GM18502 (cell line): ENCODE measurements at regions not wholly inside any gene's neighbourhood (a gene's known extent, or its start where the extent isn't known, plus 50 kb on each side); places are given as distances from the start of the nearest gene placed in this dataset.

Experiments used
- ATAC-seq: cut with Tn5 transposase; IDR thresholded peaks from one replicate; pipeline ENCODE4 v1.9.1; 2021; ENCODE audit warnings: mild to moderate bottlenecking; ENCODE audit not compliant: unreplicated experiment, poor library complexity

DNA sequence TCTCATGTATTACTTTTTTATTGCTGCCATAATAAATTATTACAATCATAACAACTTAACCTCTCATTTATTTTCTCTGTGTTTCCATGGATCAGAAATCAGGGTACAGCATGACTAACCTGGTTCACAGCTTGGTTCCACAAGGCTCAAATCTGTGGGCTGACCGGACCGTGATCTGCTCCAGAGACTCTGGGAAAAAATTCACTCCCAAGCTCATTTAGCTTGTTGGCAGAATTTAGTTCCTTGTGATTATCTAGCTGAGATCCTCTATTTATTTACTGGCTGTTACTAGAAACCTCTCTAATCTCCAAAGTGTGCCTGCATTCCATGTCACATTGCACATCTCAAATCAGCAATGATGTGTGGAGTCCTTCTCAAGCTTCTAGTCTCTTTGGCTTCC is 386.6 kb downstream of the DIPK2A start:
- ATAC-seq = no peak

DNA sequence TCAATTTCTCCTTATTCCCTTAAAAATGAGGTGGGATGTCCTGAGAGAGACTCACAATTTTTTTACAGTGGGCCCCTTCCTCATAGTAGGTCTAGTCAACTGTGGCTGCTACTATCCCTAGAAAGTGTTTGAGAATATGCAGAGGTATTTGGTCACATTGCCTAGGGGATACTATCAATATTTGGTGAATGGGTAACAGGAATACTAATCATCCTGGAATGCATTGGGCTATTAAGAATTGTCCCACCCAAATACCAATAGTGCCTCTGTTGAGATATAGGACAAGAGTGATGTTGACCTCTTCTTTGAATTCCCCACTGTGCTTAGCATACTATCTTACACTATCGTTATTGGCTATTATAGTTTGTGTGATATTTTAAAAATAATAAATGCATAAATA is 389.4 kb downstream of the DIPK2A start:
- no peak for ATAC-seq

DNA sequence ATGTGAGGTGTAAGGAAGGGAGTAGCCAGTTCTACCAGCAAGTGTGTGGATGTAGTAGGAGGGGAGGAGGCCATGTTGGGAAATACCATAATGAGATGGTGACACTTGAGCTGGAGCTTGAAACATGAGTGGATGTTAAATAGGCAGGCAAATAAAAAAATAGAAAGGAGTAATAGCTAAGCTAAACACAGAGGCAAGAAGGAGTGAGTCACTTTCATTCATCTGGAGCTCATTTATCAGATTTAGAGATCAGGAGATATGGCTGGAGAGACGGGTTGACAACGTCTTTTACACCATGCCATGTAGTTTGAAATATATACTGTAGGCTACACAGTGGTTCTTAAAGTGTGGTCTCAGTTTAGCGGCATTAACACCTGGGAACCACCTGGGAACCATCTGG is 390.5 kb downstream of the DIPK2A start:
- ATAC-seq = no peak

DNA sequence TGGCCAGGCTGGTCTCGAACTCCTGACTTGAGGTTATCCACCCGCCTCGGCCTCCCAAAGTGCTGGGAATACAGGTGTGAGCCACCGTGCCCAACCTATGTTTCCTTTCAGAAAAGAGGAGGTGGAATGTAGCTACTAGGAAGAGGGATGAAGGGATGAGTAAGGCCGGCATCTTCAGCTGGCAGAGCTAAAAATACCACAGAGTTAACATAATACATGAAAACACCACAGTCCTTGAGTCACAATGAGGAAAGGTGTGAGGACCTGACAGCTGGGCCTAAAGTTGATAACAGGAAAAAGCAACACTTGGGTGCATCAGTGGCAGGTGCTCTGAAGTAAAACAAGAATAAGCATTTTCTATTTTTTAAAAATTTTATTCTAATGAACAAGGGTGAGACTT is 392.2 kb downstream of the DIPK2A start:
- ATAC-seq = no peak

DNA sequence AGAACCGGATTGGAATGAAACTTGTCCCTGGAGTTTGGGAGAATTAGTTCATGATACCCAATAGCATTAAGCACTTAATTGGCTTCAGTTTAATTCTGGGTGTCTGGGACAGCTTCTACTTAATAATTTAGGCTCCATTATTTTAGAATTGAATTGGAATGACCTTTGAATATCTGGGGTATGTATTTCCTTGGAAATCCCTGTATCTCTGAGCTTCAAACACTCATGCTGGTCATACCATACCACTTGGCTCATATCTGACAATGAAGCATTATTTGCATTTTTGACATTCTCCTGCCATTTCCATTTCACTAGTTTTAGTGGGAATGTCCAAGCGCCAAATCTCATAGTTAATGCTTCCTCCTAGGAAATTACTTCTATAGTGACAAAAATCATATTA is 393.1 kb downstream of the DIPK2A start:
- ATAC-seq = no peak

DNA sequence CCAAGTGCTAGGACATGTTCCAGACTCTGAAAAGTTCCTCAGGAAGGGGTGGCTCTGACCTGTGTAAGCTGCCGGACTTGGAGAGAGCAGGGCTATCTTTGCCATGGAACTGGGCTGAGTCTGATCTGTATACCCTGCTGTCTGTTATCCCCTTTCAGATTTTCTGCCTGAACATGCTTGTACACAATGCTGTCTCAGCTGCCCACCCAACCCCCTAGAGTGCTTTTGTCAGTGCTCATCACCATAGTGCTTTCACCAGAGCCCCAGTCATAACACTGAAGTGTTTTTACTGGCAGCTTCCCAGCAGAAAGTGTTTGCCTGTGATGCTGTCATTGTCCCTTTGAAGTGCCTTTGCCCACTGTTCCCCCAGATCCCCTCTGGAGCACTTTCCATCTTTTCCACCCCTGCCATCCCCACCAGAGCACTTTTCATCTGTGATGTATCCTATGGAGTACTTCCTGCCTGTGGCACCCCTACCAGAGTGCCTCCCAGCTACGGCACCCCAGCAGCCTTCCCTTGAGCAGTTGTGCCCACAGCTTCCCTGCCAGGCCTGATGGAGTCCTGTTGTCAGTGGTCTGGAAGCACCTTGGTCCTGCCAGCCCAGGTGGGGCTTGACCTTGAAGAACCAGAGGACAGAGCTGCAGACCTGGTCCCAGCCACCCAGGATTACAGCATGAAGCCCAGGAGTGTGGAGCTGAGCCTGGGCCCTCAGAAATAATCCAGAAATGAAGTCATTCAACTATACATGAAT is 397.7 kb downstream of the DIPK2A start:
- ATAC-seq = no peak

DNA sequence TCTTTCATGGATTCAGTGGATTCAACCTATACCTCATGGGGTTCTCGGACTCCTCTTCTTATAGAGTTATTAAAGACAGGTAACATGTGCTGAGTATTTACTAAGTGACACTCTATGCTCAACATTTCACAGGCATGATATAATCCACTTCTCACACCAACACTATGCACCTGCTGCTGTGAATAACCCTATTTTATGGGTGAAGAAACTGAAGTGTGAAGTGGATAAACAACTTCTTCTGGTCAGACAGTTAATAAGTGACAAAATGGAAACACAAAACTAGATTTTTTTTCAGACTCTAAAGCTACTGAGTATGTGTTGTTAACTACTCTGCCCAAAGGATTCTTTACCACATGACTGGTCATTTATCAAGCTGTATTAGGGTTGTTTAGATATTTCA is 403.5 kb downstream of the DIPK2A start:
- ATAC-seq = no peak

DNA sequence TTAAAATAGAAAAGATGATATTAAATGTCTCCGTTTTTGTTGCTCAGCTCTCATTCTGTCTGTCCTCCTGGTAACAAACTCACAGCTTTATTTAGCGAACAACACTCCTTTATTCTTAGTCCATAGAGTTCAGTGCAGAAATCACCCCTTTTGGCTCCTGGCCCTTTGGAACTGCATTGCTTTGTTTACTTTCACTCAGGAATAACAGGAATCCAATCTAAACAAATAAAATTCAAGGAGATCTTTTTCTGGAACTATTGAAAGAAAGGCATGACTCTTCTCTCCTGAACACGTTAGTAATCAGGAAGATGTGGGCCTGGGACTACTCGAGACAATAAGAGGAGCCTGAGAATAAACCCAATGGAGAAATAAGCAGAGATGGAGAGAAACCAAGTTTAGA is 409.2 kb downstream of the DIPK2A start:
- ATAC-seq = no peak

DNA sequence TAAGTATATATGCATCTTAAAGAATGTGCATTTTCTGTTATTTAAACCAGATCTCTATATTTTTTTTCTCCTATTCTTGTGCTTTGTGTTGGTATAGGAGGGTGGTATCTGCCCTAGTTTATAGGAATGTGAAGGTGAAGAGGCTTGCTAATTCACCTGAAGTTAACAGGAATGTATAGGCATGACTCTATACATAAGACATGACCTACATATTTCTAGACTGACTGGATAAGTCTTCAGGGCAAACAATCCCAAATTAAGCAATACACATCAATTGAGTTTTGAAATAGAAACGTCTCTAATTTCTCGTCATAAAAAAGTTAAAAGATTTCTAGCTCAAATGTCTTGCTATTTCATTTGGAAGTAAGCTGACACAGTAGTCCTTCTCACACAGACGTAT is 410.0 kb downstream of the DIPK2A start:
- no peak for ATAC-seq

DNA sequence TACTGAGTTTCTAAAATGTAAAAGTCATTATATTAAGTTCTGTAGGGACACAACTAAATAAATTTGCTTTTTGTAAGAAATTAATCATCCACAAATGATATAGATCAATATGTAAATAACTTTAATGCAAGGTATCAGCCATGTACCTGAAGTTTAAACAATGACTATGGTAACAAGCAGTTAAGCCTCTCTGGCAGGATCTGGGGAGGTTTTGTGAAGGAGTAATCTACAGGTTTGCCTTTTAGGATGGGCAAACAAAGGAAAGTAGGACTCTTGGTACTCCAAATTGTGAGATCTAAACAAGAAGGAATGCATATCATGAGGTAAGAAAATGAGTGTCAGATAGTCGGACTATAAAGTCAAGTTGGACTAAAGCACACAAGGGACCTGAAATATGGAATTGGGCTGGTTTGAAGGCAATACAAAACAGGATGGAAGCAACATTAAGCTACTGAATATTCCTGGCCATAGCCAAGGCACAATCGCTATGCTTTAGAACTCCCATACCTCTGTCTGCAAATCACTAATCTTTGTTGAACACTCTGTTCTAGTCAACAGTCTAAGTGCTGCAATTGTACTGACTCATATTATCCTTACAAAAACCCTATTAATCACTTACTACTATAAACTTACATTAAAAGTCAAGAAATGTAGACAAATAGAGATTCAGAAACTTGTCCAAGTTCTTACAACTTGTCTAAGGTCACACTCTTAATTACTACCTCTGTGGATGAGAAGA is 412.8 kb downstream of the DIPK2A start:
- no peak for ATAC-seq

DNA sequence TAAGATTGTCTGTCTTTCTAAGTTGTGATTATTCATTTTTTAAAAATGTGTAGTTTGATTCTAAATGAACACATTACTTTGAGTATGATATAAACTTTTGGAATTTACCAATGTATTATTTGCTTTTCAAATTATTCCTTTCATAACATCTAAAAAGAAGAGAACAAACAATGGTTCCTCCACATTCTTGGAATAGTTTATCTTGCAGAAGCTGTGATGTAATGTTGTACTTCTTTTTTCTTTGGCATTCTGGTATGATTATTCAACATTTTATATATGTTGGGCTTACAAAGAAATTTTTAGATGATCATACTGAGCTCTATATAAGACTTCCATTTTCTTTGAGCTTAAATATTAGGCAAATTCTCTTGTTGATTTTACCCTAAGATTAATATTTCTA is 419.2 kb downstream of the DIPK2A start:
- no peak for ATAC-seq

DNA sequence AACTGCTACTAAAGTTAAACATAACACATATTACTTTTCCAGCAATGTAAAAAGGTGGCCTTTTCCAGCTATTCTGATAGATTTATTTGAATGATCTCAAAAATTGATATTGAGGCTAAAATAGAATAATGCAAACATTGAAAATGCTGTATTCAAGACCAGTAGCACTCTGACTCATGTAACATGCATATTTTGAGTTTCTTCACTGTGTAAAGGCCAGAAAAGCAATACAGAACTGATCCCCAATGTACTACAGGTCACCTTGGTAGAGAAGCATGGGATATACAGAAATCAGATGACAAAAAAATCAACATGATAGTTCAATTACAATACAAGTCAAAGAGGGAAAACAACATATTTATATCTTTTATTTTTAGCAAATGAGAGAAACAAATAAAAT is 419.6 kb downstream of the DIPK2A start:
- no peak for ATAC-seq

DNA sequence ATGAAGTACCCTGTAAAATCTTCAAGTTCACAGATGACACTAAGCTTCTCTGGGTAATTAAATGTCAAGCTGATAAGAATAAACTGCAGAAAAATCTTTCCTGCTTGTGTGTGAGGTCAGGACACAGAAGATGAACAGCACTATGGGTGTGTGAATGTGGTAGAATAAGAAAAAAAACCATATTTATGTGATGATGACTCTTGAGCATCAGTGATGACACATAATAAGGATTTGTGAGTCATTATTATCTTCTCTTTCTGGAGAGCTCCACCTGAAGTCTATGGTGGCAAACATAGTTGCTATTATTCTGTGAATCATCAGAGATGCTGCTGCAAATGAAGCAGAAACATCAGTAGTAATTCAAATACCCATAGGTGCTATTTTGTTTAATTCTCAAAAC is 422.4 kb downstream of the DIPK2A start:
- no peak for ATAC-seq

DNA sequence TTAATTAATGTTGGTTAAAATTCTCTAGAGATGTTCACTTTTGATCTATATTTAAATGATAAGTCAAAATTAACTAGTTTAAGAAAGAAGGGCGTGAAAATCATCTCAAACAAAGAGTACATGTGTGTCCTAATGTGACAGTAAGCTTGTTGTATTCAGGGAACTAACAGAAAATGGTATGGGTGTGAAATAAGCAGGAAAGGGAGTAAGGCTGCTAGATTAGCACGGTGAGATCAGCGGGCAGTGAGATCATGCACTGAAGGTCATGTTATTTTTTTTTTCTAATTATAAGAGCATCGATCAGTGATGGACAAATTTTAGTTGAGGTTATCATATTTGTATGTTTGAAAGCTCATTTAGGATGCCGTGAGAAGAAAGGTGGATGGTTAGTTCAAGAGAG is 430.8 kb downstream of the DIPK2A start:
- ATAC-seq = no peak

DNA sequence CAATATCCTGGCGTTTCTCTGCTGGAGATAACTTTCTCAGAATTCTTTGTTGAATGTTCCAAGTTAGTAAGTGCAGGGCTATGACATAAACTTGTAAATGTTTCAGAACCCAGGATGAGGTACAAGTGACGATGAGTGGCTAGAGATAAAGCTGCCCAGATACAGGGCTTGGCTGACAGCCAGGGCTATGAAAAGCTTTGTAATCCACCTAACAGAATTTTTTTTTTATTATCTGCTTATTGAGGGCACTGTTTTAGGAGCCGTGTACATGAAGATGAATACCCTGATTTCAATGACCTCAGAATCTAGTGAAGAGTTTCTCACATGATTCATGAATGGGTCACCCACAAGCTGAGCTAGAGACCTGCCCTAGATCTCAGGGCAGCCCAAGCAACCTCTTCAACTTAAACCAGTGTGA is 431.4 kb downstream of the DIPK2A start:
- ATAC-seq = no peak

DNA sequence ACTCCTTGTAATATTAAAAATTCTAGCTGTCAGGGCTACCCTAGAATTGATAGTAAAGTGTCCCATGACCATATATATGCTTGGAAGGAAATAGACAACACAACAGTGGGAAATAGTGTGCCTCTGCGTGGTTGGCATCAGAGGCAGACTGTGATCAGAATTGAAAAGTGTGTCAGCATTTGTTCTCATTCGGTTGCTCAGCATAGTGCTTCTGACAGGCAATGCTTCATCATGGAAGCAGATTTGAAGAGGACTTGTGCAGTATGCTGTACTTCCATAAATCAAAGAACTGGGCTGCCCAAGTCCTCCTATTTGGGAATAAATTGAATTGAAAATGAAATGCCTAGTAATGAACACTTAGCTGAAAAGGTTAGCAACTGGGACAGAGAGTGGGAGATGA is 435.7 kb downstream of the DIPK2A start:
- no peak for ATAC-seq

DNA sequence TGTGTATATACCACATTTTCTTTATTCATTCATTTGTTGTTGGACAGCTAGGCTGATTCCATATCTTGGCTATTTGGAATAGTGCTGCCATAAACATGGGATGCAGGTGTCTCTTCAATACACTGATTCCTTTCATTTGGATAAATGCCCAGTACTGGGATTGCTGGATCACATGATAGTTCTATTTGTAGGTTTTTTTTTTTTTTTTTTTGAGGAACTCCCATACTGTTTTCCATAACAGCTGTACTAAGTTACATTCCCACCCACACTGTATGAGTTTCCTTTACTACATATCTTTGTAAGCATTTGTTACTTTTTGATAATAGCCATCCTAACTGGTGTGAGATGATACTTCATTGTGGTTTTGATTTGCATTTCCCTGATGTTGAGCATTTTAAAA is 437.7 kb downstream of the DIPK2A start:
- ATAC-seq = no peak

DNA sequence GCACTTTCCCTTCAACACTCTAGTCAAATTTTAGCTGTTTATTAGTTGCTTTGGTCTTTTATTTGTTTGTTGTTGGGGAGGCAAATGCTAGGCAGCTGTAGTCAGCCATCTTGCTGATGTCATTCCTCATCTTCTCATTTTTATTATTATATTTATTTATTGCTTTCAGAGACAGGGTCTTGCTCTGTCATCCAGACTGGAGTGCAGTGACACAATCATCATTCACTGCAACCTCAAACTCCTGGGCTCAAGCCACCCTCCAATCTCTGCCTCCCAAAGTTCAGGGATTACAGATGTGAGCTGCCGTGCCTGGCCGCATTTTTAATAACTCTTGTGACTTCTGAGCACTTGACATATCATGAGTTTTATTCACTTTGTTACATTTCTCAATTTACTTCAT is 441.4 kb downstream of the DIPK2A start:
- no peak for ATAC-seq

DNA sequence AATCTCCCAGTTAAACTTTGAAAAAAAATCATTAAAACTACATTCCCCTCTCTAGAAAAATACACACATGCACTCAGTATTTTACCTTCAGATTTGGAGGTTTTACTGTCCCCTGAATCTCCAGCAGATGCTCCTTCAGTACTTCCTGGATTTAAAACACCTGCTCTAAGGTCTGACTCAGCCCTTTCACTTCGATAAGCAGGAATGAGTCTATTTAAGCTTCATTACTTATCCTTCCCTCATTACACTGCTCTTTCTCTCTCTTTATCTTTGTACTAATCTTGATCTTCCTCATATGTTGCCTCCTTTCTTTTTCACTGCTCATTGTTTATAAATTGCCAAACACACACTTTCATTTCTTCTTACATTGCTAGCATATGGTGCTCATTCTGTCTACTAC is 443.9 kb downstream of the DIPK2A start:
- peak; percentile 46 for ATAC-seq

DNA sequence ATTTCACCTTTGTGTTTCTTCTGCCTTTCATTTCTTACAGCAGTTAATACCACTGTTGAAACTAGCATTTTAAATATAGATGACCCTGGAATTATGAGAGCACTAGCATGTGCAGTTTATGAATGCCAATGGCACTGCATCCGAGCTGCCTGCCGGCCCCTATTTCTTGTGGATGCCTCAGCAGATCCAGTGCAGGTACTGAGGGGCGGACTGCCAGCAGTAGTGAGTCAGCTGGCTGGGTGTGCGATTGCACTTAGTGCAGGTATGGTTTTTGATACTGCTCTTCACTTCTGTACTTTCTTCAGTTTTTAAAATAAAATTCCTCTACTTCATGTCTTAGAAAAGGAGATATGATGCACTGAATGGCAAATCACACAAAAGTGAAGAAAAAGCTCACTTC is 453.0 kb downstream of the DIPK2A start:
- ATAC-seq = no peak

DNA sequence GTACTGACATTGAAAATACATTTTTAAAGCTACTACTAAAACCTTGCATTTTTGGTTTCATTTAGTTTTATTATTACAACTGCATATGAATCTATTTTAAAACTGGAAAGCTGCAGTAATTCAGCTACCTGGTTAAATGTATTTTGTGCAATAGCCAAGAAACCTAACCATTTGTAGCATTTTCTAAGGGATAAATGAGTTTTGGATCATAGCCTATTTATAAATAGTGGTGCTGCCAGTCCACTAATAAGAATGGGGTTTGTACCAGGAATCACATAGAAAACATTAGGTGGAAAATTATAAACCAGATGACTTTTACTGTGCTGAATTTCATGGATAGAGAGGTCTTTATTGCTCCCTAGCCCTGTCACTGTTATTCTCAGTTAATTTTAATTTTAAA is 454.7 kb downstream of the DIPK2A start:
- ATAC-seq = no peak

DNA sequence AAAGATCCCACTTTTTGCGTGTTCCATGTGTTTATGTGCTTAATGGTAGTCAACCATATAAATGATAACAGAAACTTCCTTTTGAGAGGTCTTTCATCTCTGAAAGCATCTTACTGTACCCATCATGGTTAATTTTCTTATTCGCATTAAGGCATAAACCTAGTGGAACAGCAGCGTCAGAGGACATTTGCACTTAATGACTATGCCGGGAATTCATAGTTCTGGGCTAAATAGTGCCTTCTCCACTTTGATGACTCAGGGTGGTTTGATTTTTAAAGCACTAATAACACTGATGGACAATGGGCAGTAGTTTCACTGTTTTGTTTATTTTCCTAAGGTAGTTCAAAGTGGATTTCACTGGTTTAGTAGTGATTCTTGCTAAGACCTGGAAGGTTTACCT is 455.3 kb downstream of the DIPK2A start:
- no peak for ATAC-seq
